NT2/D1 (cell line): ENCODE measurements at regions not wholly inside any gene's neighbourhood (a gene's known extent, or its start where the extent isn't known, plus 50 kb on each side); places are given as distances from the start of the nearest gene placed in this dataset.

Experiments
- SUZ12 ChIP-seq: IDR thresholded peaks from 2 replicates; pipeline ENCODE4 v1.6.1; 2011; ENCODE audit not compliant: insufficient read length, insufficient read depth; ENCODE audit errors: extremely low read depth
- YY1 ChIP-seq: IDR thresholded peaks from 2 replicates; pipeline ENCODE4 v1.6.1; 2011; ENCODE audit not compliant: insufficient read length, insufficient read depth
- ZNF274 ChIP-seq: IDR thresholded peaks from 2 replicates; pipeline ENCODE4 v1.6.1; 2011; ENCODE audit warnings: mild to moderate bottlenecking, low read depth, low read length

DNA sequence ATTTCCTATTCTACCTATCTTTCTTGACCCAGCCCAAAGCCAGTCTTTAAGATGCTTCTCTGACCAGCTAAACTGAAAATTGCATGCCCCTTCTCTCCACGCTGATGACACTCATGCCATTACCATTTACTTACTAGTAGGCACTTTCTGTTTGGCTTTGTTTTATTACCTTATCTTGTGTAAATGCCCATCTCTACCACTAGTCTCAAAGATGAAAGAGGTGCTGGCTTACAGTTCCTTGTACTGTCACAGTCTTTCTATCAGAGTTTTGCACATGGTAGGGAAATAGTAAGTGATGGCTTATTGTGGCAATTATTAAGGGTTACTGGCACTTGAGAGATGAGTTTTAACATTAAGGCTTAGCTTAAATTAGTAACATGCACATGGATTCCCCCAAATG, 352.1 kb downstream of the RBM43 start:
- TF ChIP-seq YY1: no peak
- TF ChIP-seq ZNF274: no peak
- no peak for TF ChIP-seq SUZ12
